Erythroblast (primary cell): ENCODE measurements at regions not wholly inside any gene's neighbourhood (a gene's known extent, or its start where the extent isn't known, plus 50 kb on each side); places are given as distances from the start of the nearest gene placed in this dataset.

Experiments used
- GATA1 ChIP-seq: IDR thresholded peaks from 2 replicates; pipeline ENCODE4 v1.6.1; 2011; ENCODE audit warnings: low read depth, mild to moderate bottlenecking, control low read depth, low read length, moderate library complexity
- POLR2A ChIP-seq: IDR thresholded peaks from 2 replicates; pipeline ENCODE4 v1.6.1; 2011; ENCODE audit warnings: mild to moderate bottlenecking, low read length

GRCh38 chr6:134421501-134421900, 103.6 kb upstream of the SGK1 start:
- TF ChIP-seq POLR2A (no peak), GATA1 (no peak)
